ENCODE measurements at regions not wholly inside any gene's neighbourhood (a gene's known extent, or its start where the extent isn't known, plus 50 kb on each side); places are given as distances from the start of the nearest gene placed in this dataset.

GRCh38 chr2:196487417-196487816 is 152.1 kb upstream of the CCDC150 start:
- POLR2A ChIA-PET = no interaction called here
- dilution Hi-C loops (cut with MboI; ENCODE audit: extremely low pct_ligation_motif_present, low sequenced_read_pairs) = no loop called here
- CTCF ChIA-PET = interaction anchor here (0.9 to 1.7 kb wide), 2 partner anchors 21 to 105 kb away, joined by 3 read pairs; no protein-coding TSS in a partner anchor

More at GRCh38 chr2:196487417-196487816, 152.1 kb upstream of the CCDC150 start:
- Histone ChIP-seq H3K27me3 (ENCODE audit: control insufficient read depth in 2 of 2, insufficient read depth in 2 of 2, low read length in 2 of 2) (peaks cover 15 to 36% of the 10 kb centered on the region in 2 experiments), H3K9ac (replicated peaks; ENCODE audit: extremely low read depth, insufficient read depth, low read length) (no peak overlapping the region), H2AFZ (ENCODE audit: low read depth, low read length) (no peak overlapping the region), H3K9me1 (replicated peaks; ENCODE audit: control insufficient read depth, extremely low read depth, insufficient read depth, low read length) (no peaks in the 10 kb centered on the region), H3K9me3 (replicated peaks; ENCODE audit: control insufficient read depth, insufficient read depth, low read length) (no peaks in the 10 kb centered on the region), H3K27ac (ENCODE audit: insufficient read depth, low read depth, low read length) (no peak overlapping the region), H3K79me2 (ENCODE audit: control insufficient read depth, insufficient read depth, low read length) (no peaks in the 10 kb centered on the region), H3K4me1 (ENCODE audit: control insufficient read depth, extremely low read depth, insufficient read depth, low read length) (no peaks in the 10 kb centered on the region), H3K4me2 (ENCODE audit: insufficient read depth, low read length) (no peak overlapping the region), H4K20me1 (replicated peaks; ENCODE audit: control insufficient read depth, extremely low read depth, insufficient read depth, low read length) (no peaks in the 10 kb centered on the region), H3K36me3 (ENCODE audit: control insufficient read depth in 2 of 2, extremely low read depth in 1 of 2, insufficient read depth in 2 of 2, low read length in 2 of 2) (no peaks in the 10 kb centered on the region), H3K4me3 (replicated peaks in 1 of 3; ENCODE audit: insufficient read depth in 1 of 3, low read depth in 1 of 3, low read length in 3 of 3) (no peak overlapping the region)
- no peak for FAIRE-seq
- TF ChIP-seq JUN (IDR thresholded peaks at IDR 0.05; ENCODE audit: borderline replicate concordance, insufficient read depth, insufficient read length, low read depth) = no peak
- no peak for TF ChIP-seq POLR2AphosphoS5 (IDR thresholded peaks at IDR 0.05; ENCODE audit: insufficient read depth, low read depth, low read length)
- no peak for TF ChIP-seq MAX (IDR thresholded peaks at IDR 0.05; ENCODE audit: insufficient read depth, insufficient read length)
- no peak for TF ChIP-seq MYC (IDR thresholded peaks at IDR 0.05; ENCODE audit: low read depth, low read length)
- TF ChIP-seq POLR2A (IDR thresholded peaks at IDR 0.05; ENCODE audit: low read depth, low read length) = no peak
- TF ChIP-seq EZH2 (IDR thresholded peaks at IDR 0.05; ENCODE audit: borderline replicate concordance, low read depth, low read length, severe bottlenecking) = no peak
- TF ChIP-seq FOS (IDR thresholded peaks at IDR 0.05; ENCODE audit: borderline replicate concordance, insufficient read depth, low read length) = no peak
- TF ChIP-seq GATA2 (IDR thresholded peaks at IDR 0.05; ENCODE audit: insufficient read depth, insufficient read length, low read depth, low read length) = no peak
- TF ChIP-seq, protein P1, sequence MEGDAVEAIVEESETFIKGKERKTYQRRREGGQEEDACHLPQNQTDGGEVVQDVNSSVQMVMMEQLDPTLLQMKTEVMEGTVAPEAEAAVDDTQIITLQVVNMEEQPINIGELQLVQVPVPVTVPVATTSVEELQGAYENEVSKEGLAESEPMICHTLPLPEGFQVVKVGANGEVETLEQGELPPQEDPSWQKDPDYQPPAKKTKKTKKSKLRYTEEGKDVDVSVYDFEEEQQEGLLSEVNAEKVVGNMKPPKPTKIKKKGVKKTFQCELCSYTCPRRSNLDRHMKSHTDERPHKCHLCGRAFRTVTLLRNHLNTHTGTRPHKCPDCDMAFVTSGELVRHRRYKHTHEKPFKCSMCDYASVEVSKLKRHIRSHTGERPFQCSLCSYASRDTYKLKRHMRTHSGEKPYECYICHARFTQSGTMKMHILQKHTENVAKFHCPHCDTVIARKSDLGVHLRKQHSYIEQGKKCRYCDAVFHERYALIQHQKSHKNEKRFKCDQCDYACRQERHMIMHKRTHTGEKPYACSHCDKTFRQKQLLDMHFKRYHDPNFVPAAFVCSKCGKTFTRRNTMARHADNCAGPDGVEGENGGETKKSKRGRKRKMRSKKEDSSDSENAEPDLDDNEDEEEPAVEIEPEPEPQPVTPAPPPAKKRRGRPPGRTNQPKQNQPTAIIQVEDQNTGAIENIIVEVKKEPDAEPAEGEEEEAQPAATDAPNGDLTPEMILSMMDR (IDR thresholded peaks at IDR 0.05; ENCODE audit: extremely low read depth in 1 of 2, insufficient read depth in 1 of 2, low read depth in 1 of 2, low read length in 2 of 2) = no peak
- BruUV-seq (replicated peaks) = no TSS peak
- no peak for DNase-seq (ENCODE audit: low read depth, low spot score)
- intact Hi-C loops (cut with micrococcal nuclease) = no loop called here

Measured in endothelial cell of umbilical vein (primary cell).